Fibroblast of gingiva (primary cell): ENCODE measurements at regions not wholly inside any gene's neighbourhood (a gene's known extent, or its start where the extent isn't known, plus 50 kb on each side); places are given as distances from the start of the nearest gene placed in this dataset.

ENCODE experiments used
- DNase-seq: peaks from one replicate; pipeline ENCODE4 v3.0.0-alpha.2; 2011; ENCODE audit warnings: low read depth

DNA sequence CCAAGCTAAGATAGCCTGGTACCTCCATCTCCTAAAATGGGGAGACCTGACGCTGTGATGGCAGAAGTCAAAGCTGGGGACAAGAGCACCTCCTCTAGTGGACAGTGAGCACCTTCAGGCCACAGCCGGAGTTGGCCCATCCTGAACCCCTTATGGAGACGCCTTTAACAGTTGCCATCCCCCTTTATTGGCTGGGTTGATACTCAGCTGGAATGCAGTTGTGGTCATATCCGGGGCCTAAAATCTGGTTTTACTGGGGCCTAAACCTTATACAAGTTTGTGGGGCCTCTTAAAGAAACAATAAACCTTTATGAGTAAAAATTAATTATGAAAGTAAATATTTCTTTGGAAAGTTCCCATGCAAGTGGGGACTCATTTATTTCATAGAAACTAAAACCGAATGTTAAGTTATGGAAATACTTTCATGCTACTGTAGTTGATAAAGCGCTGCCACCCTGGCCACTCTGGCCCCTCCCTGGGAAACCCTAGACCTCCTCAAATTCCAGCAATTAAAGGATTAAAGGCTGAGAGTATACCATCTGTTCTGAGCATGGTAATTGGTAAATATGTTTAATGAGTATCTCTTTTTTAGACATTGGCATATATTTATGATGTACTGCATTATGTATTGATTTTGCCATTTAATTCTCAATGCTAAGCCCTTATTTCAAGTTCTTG is 95.1 kb upstream of the SASH1 start:
- no peak for DNase-seq

DNA sequence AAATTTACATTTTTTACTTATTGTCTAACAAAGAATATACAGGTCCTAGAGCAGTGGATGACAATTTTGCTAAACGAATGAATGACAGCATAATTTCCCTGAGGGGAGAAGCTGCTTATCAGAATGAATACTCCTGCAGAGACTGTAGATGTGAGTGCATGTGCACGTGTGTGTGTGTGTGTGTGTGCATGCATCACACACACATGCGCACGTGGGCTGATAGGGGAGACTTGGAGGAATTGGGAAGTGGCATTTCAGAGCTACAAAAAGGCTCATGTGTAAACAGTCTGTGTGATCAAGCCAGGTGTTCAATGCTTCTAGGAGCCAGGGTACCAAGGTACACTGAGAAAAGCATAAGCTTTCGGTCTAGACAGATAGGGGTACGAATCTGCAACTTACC is 93.5 kb upstream of the SASH1 start:
- no peak for DNase-seq

DNA sequence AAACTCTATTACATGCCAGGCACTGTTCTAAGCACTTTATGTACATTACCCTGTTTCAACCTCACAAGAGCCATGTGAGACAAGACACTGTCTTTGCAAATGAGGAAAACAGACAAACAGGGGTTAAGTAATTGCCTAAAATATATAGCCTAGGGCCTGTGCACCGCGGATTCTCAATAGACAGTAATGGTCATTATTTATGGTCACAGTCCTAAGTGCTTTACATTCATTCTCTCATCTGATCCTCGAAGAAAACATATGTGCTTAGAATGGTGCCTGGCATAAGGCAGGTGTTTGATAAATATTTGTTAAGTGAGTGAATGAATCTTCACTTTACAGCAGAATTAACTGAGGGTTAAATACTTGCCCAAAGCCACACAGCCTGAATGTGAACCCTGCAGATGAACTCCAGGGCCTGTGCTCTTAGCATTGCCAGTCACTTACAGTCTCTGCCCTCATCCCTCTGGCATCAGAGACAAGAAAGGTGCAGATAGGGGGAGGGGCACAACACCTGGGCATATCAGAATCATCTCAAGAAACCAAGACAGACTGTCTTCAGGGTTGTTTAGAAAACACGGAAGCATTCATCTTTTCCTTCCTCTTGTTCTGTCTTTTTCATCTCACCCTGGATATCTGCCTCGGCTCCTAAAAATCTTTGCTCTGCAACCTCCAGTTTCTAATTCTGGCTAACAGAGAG is 92.8 kb upstream of the SASH1 start:
- no peak for DNase-seq

DNA sequence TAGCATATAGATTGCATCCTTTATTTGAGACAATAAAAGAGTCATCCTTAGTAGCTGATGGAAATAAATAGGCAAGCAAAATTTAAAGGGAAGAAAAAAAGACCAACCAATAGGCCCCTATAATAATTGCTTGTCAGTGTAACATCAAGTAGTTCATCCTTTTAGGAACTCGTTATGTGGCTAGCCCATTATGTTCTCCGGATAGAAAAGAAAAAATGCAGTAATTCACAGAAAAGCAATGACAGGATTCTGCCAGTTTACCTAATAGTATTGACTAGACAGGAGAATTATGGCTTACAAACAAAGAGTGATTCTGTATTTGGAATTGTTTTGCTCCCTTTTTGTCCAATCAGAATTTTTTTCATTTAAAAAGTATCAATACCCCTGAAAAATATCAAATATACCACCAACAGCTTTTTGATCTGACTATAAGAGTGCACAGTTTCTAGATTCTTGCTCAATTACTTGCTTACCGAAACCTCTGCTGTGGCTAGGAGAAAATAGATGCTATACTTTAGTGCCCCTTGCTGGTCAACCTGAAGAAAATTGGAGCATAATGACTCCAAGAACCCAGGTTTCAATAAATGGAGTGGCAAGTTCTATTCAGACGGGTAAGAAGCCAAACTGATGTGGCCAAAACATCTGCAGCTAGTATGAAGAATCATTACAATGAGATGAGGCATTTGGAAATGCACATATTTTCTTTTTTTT is 91.5 kb upstream of the SASH1 start:
- DNase-seq, result peak; percentile 70

- DNase-seq, result no peak
Measured at GRCh38 chr6:148251891-148252290, 90.7 kb upstream of the SASH1 start.

DNA sequence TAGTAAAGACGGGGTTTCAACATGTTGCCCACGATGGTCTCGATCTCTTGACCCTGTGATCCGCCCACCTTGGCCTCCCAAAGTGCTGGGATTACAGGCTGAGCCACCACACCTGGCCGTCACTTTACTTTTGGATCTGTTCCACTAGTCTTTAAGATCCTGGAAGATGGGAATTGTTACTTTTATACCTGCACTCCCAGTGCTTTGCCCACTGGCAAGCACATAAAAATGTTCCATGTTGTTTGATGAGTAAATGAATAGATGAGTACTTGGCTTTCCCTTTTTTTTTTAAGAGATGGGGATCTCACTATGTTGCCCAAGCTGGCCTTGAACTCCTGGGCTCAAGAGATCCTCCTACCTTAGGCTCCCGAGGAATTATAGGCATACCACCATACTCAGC is 84.8 kb upstream of the SASH1 start:
- no peak for DNase-seq

DNA sequence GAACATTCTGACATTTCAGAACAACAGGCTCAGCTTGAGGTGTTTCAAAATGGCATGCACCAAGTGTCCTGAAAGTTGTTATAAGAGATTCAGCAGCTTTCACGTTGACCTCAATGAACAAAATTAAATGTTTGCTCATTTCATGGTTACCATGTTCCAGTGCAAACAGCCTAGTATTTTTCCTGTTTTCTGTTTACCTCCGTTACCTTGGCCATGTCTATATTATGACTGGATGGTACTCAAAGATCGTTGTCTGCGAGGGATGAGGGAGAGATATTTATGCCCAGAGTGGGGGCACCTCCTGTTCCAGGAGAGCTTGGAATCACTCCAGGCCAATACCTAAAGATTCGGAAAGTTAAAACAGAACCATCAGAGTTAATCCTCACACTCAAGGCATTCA is 83.8 kb upstream of the SASH1 start:
- no peak for DNase-seq

DNA sequence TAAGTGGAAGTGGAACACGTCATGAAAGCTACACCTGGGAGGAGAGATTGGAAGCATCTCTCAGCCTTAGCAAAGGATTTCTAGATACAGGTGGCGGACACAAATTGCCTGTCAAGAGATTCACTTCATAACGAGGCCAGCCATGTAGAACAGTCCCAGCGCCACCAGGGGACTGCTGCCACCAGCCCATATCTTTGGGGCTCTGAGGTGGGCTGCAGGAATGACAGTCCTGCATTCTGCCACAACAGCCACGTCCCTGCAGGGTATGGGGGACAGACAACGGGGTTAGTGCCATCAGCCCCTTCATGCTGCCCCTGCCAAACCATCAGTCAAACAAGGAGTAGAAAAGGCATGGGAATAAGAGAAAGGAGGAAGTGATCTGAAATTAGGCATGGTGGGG is 81.2 kb upstream of the SASH1 start:
- DNase-seq, result no peak

DNA sequence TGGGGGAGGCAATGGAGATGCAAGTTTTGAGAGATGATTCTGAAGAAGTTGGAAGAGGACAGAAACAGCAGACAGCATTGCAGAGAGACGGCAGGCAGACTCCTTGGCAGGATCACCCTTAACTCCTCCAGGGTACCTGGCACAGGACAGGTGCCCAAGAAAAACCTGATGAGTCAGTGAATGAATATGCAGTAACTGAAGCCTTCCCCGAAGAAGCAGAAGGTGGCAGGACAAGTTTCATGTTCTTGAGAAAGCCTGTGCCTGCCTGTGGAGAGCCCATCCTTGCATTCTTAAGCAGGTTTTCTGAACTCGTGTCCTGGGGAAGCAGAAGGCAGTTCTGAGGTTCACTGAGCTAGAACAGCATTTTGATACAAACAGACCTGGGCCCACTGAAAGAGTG is 79.6 kb upstream of the SASH1 start:
- DNase-seq, result no peak

DNA sequence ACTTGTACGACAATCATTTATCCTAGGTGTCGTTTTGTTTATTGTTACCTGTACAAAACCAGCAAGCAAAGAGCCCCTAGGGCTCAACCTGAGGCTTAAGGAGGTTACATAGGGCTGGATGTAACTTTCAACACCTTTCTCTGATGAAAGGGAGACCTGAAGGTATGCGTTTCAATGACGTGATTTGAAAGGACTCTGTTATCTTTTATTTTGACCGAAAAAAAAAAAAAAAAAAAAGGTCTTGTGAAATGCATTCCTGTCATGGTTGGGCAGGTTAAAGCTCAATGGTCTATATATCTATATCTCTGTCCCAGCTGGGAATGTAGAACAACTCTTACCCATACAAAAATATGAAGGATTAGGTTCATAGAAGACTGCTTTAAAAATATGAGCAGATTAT is 78.7 kb upstream of the SASH1 start:
- no peak for DNase-seq

GRCh38 chr6:148265054-148265453 is 77.6 kb upstream of the SASH1 start:
- DNase-seq, result no peak

GRCh38 chr6:148269386-148269785 is 73.3 kb upstream of the SASH1 start:
- no peak for DNase-seq

DNA sequence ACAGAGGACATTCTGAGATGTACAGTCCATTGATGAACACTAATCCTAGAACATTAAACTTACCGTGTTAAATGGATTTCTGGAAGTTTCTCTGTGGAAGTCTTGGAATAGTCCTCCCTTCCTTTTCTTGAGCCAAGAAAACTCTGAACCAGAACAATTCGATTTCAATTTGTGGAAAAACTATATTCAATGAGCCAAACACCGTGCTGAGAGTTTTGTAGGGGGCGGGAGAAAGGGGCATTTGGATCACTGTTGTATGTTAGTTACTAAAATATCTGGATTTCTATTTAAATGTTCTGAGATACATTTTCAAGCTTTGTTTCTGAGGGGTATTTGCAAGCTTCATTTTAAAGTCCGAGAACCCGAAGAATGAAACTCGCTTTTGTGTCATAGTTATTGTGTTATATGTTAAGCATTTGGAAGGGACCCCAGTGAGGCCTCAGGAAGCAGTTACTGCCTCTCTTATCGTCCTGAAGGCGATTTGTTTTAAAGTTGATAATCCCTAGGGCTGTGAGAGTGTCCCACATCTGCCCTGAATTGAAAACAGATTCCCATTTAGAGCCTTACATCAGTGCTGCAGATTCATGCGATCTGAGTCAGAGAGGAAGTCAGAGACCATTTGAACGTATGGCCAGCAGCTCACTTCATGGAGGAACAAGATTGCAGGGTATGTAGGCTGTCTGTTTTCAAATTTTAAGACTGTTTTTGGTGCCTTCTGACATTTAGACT is 70.8 kb upstream of the SASH1 start:
- DNase-seq, result peak; percentile 92

GRCh38 chr6:148272597-148272996 is 70.0 kb upstream of the SASH1 start:
- peak; percentile 35 for DNase-seq

DNA sequence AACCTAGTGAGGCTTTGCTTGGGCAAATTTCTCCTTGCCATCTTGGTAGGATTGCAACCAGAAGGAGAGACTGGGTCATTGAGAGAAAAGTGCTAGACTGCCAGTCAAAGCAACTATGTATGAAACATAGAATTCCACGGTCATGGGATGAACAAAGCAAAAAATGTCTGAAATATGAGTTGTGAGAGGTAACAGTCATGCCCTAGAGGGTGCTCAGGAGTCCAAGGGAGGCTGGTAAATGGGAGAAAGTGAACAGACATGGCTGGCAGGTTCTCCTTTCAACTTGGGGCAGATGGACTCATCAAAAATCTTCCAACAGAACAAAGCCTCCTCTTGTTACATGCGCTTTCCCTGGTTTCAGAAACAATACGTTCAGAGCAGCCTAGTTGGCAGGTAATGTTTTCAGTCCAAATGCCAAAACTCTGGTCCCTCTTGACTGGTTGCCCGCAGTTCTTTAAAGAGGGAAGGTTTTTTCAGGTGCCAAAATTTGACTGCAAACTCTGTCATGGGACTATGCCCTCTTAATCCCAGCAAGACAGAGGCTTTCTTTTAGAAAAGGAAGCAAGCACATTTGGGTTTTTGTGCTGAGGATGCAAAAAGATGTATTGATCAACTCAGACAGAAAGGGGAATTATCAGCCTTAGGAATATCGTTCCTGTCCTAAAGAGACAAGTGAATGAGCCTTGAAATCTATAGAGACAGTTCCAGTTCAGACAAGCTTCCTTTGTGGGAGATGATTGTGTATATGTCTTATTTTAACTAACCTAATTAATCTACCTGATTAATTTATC is 68.5 kb upstream of the SASH1 start:
- peak; percentile 17 for DNase-seq

DNA sequence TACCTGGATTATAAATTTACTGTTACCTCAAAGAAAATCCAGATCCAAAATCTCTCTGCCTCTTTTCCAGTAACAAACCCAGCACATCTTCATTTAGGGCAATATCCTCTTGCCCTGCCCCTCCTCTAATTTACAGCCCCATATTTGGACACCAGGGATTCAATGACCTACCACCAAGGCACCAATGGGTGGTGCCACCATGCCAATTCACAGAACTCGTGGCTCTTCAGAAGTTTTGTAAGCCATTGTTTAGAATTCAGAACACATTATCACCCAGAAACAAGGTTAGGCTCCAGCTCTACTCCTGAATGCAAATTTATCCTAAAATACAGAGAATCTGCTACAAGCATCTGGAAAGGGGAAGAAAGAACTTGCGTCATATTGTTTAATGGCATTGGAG is 67.8 kb upstream of the SASH1 start:
- no peak for DNase-seq

- no peak for DNase-seq
Measured at GRCh38 chr6:148285205-148285604, 57.4 kb upstream of the SASH1 start.

- DNase-seq, result no peak
Measured at GRCh38 chr6:148286563-148286962, 56.1 kb upstream of the SASH1 start.

DNA sequence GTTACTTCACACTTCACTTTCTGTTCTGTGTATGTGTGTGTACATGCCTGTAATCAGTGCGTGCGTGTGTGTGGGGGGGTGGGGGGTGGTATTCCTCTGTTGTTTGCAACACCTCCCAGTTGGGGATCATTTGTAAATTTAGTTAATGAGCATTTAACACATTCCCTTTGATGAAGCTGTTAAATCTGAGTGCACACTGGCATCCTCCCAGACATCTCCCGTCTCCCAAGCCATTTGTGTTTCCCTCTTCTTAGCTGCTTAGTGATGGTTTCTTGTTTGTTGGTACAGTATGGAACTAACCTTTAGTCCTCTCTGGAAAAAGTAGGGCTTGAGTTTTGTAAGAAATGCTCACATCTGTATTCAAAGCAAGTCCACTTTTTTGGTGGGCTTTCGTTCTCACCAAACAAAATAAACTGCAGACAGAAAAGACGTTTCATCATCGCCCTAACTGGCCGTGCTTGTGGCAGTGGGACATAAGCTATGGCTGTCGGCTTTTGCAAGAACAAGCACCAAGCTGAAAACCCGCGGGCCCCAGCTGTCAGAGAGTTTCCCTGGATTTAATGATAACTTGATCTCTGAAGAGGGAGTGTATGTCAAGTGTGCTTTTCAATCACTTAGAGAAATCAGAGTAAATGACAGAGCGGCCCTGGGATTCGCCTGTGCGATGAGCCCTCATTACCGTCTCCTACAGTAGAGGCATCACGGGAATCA is 54.9 kb upstream of the SASH1 start:
- DNase-seq, result no peak

- no peak for DNase-seq
Measured at GRCh38 chr6:148288541-148288940, 54.1 kb upstream of the SASH1 start.

GRCh38 chr6:148289153-148289552 is 53.5 kb upstream of the SASH1 start:
- DNase-seq, result no peak
